HG02763 (cell line): ENCODE measurements at regions not wholly inside any gene's neighbourhood (a gene's known extent, or its start where the extent isn't known, plus 50 kb on each side); places are given as distances from the start of the nearest gene placed in this dataset.
"Not testable (repeated sequence)": the region's sequence is repeated elsewhere in the genome, so short reads cannot be mapped to it uniquely, and the experiment has no call there.

Experiments used
- ATAC-seq: cut with Tn5 transposase; IDR thresholded peaks from one replicate; pipeline ENCODE4 v1.9.1; 2021; ENCODE audit warnings: mild to moderate bottlenecking, moderate library complexity; ENCODE audit not compliant: unreplicated experiment

DNA sequence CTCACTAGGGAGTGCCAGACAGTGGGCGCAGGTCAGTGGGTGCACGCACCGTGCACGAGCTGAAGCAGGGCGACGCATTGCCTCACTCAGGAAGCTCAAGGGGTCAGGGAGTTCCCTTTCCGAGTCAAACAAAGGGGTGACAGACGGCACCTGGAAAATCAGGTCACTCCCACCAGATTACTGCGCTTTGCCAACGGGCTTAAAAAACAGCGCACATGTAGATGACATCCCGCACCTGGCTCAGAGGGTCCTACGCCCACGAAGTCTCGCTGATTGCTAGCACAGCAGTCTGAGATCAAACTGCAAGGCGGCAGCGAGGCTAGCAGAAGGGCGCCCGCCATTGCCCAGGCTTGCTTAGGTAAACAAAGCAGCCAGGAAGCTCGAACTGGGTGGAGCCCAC is 428.5 kb upstream of the SLC39A10 start:
- not testable (repeated sequence) for ATAC-seq

DNA sequence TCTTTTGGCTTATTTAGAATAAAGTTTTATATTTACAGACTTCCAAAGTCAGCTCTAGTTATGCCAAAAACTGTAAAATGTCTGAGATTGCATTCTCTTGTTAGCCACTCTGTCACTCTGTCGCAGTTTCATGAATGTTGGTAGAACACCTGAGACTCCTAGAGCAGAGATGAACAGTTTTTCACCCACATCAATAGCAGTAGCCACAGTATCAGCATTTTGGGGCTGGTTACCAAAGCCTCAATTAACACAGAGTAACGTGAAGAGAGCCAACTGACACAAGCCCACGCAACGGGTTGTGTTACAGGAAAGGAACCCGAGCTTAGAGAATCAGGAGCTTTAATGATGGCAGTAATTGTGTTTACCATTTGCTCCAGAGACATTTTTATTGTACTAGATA is 443.0 kb upstream of the SLC39A10 start:
- ATAC-seq: no peak

DNA sequence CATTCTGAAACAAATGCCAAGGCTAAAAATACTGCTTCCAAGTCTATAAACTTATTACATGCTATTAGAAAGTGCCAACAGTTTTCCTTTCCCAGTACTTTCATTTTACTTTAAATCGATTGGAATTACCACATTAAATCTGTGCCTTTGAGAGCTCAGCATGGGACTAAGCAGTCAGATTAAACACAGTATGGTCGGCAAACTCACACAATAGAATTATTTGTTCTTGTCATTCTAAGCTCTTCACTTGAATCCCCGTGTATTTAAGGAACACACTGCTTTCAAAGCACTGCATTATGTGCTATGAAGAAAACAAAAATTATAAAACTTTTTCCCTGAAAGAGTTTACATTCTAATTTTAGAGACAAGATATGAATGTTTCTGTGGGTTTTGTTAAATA is 444.4 kb upstream of the SLC39A10 start:
- no peak for ATAC-seq

- no peak for ATAC-seq
Measured at GRCh38 chr2:195202163-195202845, 454.7 kb upstream of the SLC39A10 start.

DNA sequence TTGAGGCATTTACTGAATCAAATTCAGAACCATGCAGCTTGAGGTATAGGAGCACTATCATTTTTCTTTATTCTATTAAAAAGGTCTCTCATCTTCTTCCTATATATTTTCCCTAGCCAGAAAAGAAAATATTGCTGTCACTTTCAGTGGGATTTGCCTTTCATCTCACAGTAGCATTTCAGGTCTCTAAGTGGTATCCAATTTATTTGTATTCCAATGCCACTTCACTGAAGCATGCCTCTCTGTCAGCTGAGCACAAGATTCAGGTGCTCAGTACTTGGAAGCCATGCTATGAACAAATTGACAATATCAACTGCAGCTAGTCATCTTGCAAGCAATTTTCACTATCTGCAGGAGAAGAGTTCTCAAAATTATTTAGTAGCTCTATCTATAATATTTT is 457.2 kb upstream of the SLC39A10 start:
- no peak for ATAC-seq

GRCh38 chr2:195181059-195181705 is 475.8 kb upstream of the SLC39A10 start:
- ATAC-seq: no peak

DNA sequence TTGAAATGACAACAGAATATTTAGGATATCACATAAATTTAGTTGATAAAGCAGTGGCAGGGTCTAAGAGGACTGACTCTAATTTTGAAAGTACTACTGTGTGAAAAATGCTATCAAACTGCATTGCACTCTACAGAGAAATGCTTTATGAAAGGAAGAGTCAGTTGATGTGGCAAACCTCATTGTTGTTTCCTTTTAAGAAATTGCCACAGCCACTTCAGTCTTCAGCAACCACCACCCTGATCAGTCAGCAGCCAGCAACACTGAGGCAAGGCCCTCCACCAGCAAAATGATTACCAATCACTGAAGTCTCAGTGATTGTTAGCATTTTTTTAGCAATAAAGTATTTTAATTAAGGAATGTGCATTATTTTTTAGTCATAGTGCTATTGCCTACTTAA is 488.7 kb upstream of the SLC39A10 start:
- ATAC-seq: no peak

DNA sequence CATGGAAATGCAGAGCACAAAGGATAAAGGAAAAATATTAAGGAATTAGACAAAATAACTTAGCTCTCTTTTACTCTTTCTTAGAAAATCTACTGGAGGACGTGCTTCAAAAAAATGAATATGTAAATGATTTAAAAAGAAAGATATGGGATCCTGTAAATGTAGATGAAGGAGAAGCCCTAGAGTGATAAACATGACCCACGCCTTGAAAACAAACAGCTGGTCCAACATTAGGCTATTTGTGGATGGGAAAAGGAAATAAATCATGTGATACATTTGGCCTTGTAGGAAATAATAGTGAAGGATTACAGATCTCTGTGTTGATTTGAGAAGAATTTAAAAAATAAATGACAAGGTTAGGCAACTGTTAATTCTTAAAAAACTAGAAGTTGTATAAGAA is 492.1 kb upstream of the SLC39A10 start:
- ATAC-seq: no peak

DNA sequence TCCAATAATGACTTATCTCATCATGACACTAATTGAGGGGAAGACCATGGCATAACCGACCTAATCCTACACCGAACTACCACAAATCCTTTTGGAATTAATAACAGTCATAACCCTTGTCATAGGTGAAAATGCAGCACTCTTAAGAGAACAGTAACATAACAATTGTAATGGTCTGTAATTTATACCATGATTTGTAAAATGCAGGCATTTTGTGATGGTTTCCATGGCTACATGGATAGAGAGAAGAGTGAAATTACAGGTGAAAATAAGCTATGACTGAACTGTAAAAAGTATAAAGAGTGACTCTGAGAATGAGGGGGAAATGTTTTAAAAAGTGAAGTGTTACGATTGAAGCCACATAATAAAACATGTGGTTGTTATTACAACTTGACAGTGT is 494.1 kb upstream of the SLC39A10 start:
- no peak for ATAC-seq

DNA sequence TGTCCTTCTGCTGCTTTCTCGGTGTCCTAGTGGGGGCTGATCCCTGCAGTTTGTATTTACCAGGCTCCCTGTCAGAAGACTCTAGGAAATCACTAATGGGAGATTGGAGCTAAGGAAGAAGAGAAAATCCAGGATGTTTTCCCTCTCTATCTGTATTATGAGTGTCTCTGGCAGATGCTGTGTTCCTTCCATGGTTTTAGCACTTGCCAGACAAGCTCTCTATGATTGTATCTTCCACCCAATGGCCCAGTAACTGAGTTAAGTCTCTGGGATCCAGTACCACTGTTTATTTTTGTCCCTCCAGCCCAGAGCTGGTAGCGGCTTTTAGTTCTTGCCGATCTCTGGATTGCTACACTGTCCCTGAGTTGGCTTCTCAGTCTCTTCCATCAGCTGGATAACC is 494.8 kb upstream of the SLC39A10 start:
- ATAC-seq: no peak

DNA sequence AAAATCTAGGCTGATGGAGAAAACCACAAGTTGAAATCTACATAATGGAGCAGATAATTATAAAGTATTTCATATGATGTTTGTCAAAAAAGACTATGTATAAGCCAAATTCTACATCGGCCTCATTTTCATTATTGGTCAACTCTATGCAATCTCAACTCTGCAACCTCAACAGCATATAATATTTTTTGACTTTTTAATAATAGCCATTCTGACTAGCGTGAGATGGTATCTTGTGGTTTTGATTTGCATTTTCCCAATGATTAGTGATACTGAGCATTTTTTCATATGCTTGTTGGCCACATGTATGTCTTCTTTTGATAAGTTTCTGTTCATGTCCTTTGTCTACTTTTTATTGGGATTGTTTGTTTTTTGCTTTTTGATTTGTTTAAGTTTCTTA is 496.1 kb upstream of the SLC39A10 start:
- no peak for ATAC-seq

- no peak for ATAC-seq
Measured at GRCh38 chr2:195151711-195152110, 505.3 kb upstream of the SLC39A10 start.

GRCh38 chr2:195150819-195151218 is 506.2 kb upstream of the SLC39A10 start:
- ATAC-seq: no peak

DNA sequence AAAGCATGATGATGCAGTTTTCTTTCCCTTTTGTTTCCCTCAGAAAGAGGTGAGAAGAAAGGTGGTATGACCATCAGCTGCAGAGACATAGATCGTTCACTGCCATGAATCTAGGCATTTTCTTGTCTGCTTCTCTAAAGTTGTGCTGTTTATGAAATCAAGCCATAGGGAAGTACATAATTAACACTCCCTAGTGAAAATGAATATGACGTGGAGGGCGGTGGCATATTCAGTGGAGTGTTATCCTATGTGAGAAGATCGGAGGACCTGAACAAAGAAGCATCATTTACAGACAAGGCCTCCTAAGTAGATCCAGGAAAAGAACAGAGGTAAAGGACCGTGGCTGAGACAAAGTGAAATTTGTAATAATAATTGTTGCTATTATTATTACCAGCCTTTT is 509.0 kb upstream of the SLC39A10 start:
- ATAC-seq: no peak

DNA sequence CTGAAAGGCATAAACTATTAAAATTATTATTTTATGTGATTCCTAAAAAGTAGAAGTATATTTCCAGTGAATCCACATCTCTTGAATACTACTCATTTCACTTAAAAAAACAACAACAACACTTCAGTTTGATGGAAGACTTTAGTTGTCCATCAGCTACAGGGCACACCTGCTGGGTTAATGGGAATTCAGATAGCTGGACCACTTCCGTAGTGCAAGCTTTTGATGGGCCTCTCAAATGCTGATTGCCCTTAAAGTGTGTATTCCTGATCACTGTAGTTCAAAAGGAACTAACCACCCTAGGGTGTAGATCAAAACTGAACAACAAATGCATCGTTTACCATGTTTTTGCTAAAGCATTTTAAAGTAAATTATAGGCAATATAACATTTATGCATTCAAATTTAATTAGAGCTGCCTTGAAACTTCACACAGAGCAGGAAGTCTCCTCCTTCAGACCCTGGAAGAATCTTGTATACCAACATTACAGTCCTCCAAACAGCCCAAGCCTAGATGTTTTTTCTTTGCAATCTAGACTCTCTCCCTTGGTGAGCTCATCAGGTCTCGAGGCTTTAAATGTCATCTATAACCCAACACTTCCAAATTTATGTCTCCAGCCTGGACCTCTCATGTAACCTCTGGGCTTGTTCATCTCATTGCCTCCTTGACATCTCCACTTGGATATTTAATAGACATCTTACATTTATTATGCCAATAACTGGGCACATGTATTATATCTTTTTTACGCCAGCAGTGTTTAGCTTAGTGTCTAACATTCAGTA is 510.1 kb upstream of the SLC39A10 start:
- ATAC-seq: no peak

DNA sequence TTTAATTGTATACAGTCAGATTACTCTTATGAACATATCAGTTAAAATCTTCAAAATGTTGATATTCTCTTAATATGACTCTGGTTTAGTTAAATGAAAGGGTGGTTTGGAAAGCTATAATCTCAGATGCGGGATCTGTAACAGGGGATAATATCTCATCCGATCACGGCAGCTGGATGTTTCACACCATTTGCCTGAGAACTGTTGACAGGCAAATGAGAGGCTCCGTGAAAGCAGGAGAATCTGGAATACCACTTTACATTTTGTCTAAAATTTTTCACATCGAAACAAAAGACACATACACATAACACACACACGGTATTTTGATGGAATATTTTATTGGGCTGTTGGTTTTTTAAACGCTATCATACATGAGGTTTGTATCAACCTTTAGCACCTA is 518.6 kb upstream of the SLC39A10 start:
- ATAC-seq: no peak

DNA sequence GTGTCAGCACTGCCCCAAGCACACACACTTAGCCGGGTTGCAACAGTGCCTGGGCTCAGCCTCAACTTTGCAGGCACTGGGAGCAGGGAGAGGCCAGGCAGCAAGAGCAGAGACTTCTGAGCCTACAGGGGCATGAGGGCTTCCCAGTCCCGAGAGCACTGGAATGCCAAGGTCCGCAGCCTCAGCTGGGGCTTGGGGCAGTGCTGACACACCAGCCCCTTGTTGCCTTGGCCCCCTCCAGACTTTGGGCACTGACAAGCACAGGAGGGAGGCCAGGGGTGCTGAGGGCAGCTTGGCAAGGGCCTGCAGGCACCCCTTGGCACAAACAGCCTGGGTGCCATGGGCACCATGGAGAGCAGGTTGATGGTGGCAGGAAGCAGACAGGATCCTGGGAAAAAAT is 531.1 kb upstream of the SLC39A10 start:
- not testable (repeated sequence) for ATAC-seq

DNA sequence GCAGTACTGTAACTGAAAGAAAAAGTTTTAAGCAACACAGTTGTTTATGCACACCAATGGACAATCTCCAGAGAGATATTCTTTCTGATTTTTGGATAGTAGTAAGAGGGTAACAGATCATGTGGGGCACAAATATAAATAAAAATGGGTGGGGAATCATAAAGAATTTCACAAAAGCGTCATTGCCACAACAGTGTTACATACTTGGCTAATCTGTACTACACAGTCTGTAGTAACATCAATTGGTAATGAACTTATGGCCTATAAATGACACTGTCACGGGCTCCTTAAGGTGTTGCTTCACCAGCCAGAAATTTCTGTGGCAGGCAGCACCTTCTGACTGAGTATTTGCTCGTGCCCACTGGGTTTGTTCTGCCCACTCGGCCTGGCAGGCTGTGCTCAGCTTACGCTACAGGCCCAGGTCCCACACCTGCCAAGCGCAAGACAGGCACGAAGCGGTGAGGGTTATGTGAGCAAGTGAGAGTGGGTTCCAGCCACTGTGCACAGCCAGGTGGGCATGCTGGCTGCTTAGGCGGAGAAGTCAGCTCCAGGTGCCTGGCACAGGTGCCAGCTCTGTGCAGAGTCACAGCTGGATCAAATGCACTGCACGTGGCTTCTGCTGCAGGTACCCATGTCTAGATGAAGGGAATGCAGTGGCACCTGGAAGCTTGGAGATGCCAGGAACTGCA is 532.5 kb upstream of the SLC39A10 start:
- ATAC-seq: no peak

GRCh38 chr2:195122653-195123052 is 534.4 kb upstream of the SLC39A10 start:
- no peak for ATAC-seq

GRCh38 chr2:195121341-195121740 is 535.7 kb upstream of the SLC39A10 start:
- ATAC-seq: no peak

- ATAC-seq: no peak
Measured at GRCh38 chr2:195119231-195119630, 537.8 kb upstream of the SLC39A10 start.

GRCh38 chr2:195118276-195118675 is 538.8 kb upstream of the SLC39A10 start:
- ATAC-seq: no peak
